ENCODE measurements at regions not wholly inside any gene's neighbourhood (a gene's known extent, or its start where the extent isn't known, plus 50 kb on each side); places are given as distances from the start of the nearest gene placed in this dataset.
A peak's percentile ranks its signal among the peaks of the same experiment; 100 is the strongest.

DNA sequence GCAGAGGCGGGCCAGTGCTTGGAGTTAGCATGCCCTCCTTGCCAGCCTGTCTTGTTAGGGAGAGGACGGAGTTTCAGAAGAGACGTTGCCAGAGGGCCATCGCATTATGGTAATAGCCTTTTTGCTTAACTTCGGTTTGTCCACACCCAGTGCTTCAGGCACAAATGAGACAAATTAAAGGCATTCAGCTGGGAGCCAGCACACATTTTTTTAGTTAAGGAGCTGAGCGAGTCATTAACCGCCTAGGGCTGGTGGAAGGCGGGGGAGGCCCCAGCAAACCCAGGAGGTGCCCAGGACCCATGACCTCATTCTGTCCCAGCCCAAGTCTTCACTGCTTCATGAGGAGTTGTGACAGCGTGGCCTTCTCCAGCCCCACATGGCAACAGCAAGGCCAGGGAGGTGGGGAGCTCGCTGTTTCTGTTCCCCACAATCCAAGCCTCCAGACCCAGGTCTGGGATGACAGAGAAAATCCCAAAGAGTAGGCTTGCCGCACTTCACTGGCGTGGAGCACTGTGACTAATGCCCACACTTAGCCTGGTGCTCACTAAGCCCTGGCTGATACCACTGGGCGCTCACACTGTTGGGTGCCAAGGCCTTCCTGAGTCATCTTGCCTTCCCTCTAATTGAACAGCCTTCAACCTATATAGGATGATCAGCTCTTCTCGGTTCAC is 237.1 kb downstream of the ANKRD60 start:
- DNase-seq (ENCODE audit: low read depth, low spot score) (no peak), FAIRE-seq (no peak)
- intact Hi-C loops (cut with micrococcal nuclease): loop anchor here (5.0 kb wide), 1 partner anchor 81 kb away; no protein-coding TSS in a partner anchor
- no TSS peak for BruUV-seq (replicated peaks)
- ChIA-PET CTCF (interaction anchor here (2.1 kb wide), 1 partner anchor 369 kb away, joined by 10 read pairs; no protein-coding TSS in a partner anchor), POLR2A (no interaction called here)
- Histone ChIP-seq H2AFZ (ENCODE audit: low read depth, low read length) (no peak overlapping the region), H3K4me1 (ENCODE audit: control insufficient read depth, extremely low read depth, insufficient read depth, low read length) (no peaks in the 10 kb centered on the region), H4K20me1 (replicated peaks; ENCODE audit: control insufficient read depth, extremely low read depth, insufficient read depth, low read length) (no peaks in the 10 kb centered on the region), H3K27me3 (ENCODE audit: control insufficient read depth in 2 of 2, insufficient read depth in 2 of 2, low read length in 2 of 2) (peaks cover 0 to 4% of the 10 kb centered on the region in 2 experiments), H3K36me3 (ENCODE audit: control insufficient read depth in 2 of 2, extremely low read depth in 1 of 2, insufficient read depth in 2 of 2, low read length in 2 of 2) (no peaks in the 10 kb centered on the region), H3K4me3 (replicated peaks in 1 of 3; ENCODE audit: insufficient read depth in 1 of 3, low read depth in 1 of 3, low read length in 3 of 3) (no peak overlapping the region), H3K9me1 (replicated peaks; ENCODE audit: control insufficient read depth, extremely low read depth, insufficient read depth, low read length) (no peaks in the 10 kb centered on the region), H3K9me3 (replicated peaks; ENCODE audit: control insufficient read depth, insufficient read depth, low read length) (no peaks in the 10 kb centered on the region), H3K9ac (replicated peaks; ENCODE audit: extremely low read depth, insufficient read depth, low read length) (no peak overlapping the region), H3K4me2 (ENCODE audit: insufficient read depth, low read length) (no peak overlapping the region), H3K27ac (ENCODE audit: insufficient read depth, low read depth, low read length) (no peak overlapping the region), H3K79me2 (ENCODE audit: control insufficient read depth, insufficient read depth, low read length) (no peaks in the 10 kb centered on the region)
- dilution Hi-C loops (cut with MboI; ENCODE audit: extremely low pct_ligation_motif_present, low sequenced_read_pairs): no loop called here
- TF ChIP-seq FOS (IDR thresholded peaks at IDR 0.05; ENCODE audit: borderline replicate concordance, insufficient read depth, low read length) (no peak), MYC (IDR thresholded peaks at IDR 0.05; ENCODE audit: low read depth, low read length) (no peak), EZH2 (IDR thresholded peaks at IDR 0.05; ENCODE audit: borderline replicate concordance, low read depth, low read length, severe bottlenecking) (no peak), POLR2AphosphoS5 (IDR thresholded peaks at IDR 0.05; ENCODE audit: insufficient read depth, low read depth, low read length) (no peak), GATA2 (IDR thresholded peaks at IDR 0.05; ENCODE audit: insufficient read depth, insufficient read length, low read depth, low read length) (no peak)

- DNase-seq (ENCODE audit: low read depth, low spot score) (peak; percentile 58), FAIRE-seq (no peak)
- Histone ChIP-seq H3K36me3 (ENCODE audit: control insufficient read depth in 2 of 2, extremely low read depth in 1 of 2, insufficient read depth in 2 of 2, low read length in 2 of 2) (no peaks in the 10 kb centered on the region), H4K20me1 (replicated peaks; ENCODE audit: control insufficient read depth, extremely low read depth, insufficient read depth, low read length) (no peaks in the 10 kb centered on the region), H3K27ac (ENCODE audit: insufficient read depth, low read depth, low read length) (no peak overlapping the region), H3K9me3 (replicated peaks; ENCODE audit: control insufficient read depth, insufficient read depth, low read length) (no peaks in the 10 kb centered on the region), H3K4me3 (replicated peaks in 1 of 3; ENCODE audit: insufficient read depth in 1 of 3, low read depth in 1 of 3, low read length in 3 of 3) (no peak overlapping the region), H3K27me3 (ENCODE audit: control insufficient read depth in 2 of 2, insufficient read depth in 2 of 2, low read length in 2 of 2) (peaks cover 0 to 4% of the 10 kb centered on the region in 2 experiments), H3K9me1 (replicated peaks; ENCODE audit: control insufficient read depth, extremely low read depth, insufficient read depth, low read length) (no peaks in the 10 kb centered on the region), H2AFZ (ENCODE audit: low read depth, low read length) (no peak overlapping the region), H3K79me2 (ENCODE audit: control insufficient read depth, insufficient read depth, low read length) (no peaks in the 10 kb centered on the region), H3K4me2 (ENCODE audit: insufficient read depth, low read length) (no peak overlapping the region), H3K9ac (replicated peaks; ENCODE audit: extremely low read depth, insufficient read depth, low read length) (no peak overlapping the region), H3K4me1 (ENCODE audit: control insufficient read depth, extremely low read depth, insufficient read depth, low read length) (no peaks in the 10 kb centered on the region)
- dilution Hi-C loops (cut with MboI; ENCODE audit: extremely low pct_ligation_motif_present, low sequenced_read_pairs): no loop called here
- no peak for TF ChIP-seq GATA2 (IDR thresholded peaks at IDR 0.05; ENCODE audit: insufficient read depth, insufficient read length, low read depth, low read length)
- TF ChIP-seq POLR2AphosphoS5 (IDR thresholded peaks at IDR 0.05; ENCODE audit: insufficient read depth, low read depth, low read length): no peak
- TF ChIP-seq, protein P1, sequence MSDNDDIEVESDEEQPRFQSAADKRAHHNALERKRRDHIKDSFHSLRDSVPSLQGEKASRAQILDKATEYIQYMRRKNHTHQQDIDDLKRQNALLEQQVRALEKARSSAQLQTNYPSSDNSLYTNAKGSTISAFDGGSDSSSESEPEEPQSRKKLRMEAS (IDR thresholded peaks at IDR 0.05; ENCODE audit: insufficient read depth, insufficient read length): no peak
- no peak for TF ChIP-seq FOS (IDR thresholded peaks at IDR 0.05; ENCODE audit: borderline replicate concordance, insufficient read depth, low read length)
- TF ChIP-seq, protein P2, sequence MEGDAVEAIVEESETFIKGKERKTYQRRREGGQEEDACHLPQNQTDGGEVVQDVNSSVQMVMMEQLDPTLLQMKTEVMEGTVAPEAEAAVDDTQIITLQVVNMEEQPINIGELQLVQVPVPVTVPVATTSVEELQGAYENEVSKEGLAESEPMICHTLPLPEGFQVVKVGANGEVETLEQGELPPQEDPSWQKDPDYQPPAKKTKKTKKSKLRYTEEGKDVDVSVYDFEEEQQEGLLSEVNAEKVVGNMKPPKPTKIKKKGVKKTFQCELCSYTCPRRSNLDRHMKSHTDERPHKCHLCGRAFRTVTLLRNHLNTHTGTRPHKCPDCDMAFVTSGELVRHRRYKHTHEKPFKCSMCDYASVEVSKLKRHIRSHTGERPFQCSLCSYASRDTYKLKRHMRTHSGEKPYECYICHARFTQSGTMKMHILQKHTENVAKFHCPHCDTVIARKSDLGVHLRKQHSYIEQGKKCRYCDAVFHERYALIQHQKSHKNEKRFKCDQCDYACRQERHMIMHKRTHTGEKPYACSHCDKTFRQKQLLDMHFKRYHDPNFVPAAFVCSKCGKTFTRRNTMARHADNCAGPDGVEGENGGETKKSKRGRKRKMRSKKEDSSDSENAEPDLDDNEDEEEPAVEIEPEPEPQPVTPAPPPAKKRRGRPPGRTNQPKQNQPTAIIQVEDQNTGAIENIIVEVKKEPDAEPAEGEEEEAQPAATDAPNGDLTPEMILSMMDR (IDR thresholded peaks at IDR 0.05; ENCODE audit: extremely low read depth in 1 of 2, insufficient read depth in 1 of 2, low read depth in 1 of 2, low read length in 2 of 2): no peak
- TF ChIP-seq JUN (IDR thresholded peaks at IDR 0.05; ENCODE audit: borderline replicate concordance, insufficient read depth, insufficient read length, low read depth): no peak
- TF ChIP-seq EZH2 (IDR thresholded peaks at IDR 0.05; ENCODE audit: borderline replicate concordance, low read depth, low read length, severe bottlenecking): no peak
- TF ChIP-seq MYC (IDR thresholded peaks at IDR 0.05; ENCODE audit: low read depth, low read length): no peak
- no peak for TF ChIP-seq POLR2A (IDR thresholded peaks at IDR 0.05; ENCODE audit: low read depth, low read length)
- no TSS peak for BruUV-seq (replicated peaks)
- ChIA-PET POLR2A (no interaction called here), CTCF (interaction anchor here (1.1 to 2.1 kb wide), 2 partner anchors 97 to 368 kb away, joined by 3 to 10 read pairs; no protein-coding TSS in a partner anchor)
- intact Hi-C loops (cut with micrococcal nuclease): loop anchor here (5.0 kb wide), 1 partner anchor 82 kb away; no protein-coding TSS in a partner anchor
These were observed 238.0 kb downstream of the ANKRD60 start for GRCh38 chr20:57990396-57990987.
